Thymus (tissue), 11 donors: ENCODE measurements at regions not wholly inside any gene's neighbourhood (a gene's known extent, or its start where the extent isn't known, plus 50 kb on each side); places are given as distances from the start of the nearest gene placed in this dataset.
A peak's percentile ranks its signal among the peaks of the same experiment; 100 is the strongest.

Experiments
- DNase-seq, 9 donors: peaks; one replicate each; pipeline ENCODE4 v3.0.0-alpha.2; 2013; ENCODE audit warnings: low spot score in 9 of 9, low read depth in 6 of 9, missing footprints in 1 of 9
- H3K27ac ChIP-seq, 2 donors: one replicate each; pipeline ENCODE4 v1.5.1; 2013; ENCODE audit warnings: control low read depth in 1 of 2, low read depth in 1 of 2, low read length in 1 of 2, mild to moderate bottlenecking in 1 of 2, moderate library complexity in 1 of 2
- H3K27me3 ChIP-seq, 2 donors: one replicate each; pipeline ENCODE4 v1.5.1; 2013; ENCODE audit warnings: low read length in 1 of 2; ENCODE audit not compliant: control insufficient read depth in 2 of 2, insufficient read depth in 1 of 2
- H3K36me3 ChIP-seq, 2 donors: one replicate each; pipeline ENCODE4 v1.5.1; 2013; ENCODE audit warnings: low read length in 1 of 2, mild to moderate bottlenecking in 1 of 2, moderate library complexity in 1 of 2; ENCODE audit not compliant: control insufficient read depth in 2 of 2, insufficient read depth in 2 of 2
- H3K4me1 ChIP-seq, 2 donors: one replicate each; pipeline ENCODE4 v1.5.1; 2013; ENCODE audit warnings: low read length in 2 of 2; ENCODE audit not compliant: control insufficient read depth in 2 of 2, insufficient read depth in 2 of 2
- H3K4me3 ChIP-seq, 2 donors: one replicate each; pipeline ENCODE4 v1.5.1; 2013; ENCODE audit warnings: low read length in 2 of 2, control low read depth in 1 of 2, mild to moderate bottlenecking in 1 of 2
- H3K9me3 ChIP-seq, 2 donors: one replicate each; pipeline ENCODE4 v1.5.1; 2013; ENCODE audit warnings: low read length in 1 of 2, mild to moderate bottlenecking in 1 of 2; ENCODE audit not compliant: control insufficient read depth in 2 of 2, insufficient read depth in 1 of 2
- WGBS: extraction: QIAGEN DNeasy Blood & Tissue Kit; methylation state at CpG from one replicate; pipeline ENCODE4 v1.1.7; 2013; 5-methylcytosine and 5-hydroxymethylcytosine counted together
- donor health status: healthy.

DNA sequence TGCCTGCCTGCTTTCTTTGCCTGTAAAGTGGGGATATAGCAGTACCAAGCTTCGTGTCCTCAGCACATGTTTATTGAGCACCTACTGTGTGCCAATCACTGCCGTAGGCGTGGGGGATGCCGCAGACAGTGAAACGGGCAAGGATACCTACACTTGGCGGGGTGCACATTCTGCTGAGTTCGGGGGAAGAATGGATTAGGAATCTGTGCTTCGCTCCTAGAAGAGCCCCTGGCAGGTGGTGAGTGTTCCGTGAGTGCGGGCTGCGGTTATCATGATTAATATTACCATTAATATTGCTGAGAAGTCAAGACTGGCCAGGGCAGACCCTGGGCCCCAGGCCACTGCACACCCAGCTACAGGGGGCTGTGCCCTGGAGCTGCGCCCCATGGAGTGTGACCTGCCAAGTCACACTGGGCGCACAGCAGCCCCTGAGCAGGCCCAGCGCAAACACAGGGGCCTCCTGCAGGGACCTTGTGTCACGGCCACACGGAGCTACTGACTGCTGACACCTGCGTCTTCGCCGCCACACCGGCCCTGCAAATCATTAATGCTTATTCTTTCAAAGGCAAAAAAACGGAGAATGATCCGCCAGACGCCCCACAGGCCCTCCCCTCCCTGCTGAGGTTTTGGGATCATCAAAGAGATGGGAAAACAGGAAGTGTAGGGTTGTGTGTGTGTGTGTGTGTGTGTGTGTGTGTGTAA is 213.4 kb upstream of the GSE1 start:
- WGBS = 67% methylated on average over 23 of the region's 23 CpGs
- no peak for DNase-seq
- H3K27ac ChIP-seq = no peak overlapping the region

DNA sequence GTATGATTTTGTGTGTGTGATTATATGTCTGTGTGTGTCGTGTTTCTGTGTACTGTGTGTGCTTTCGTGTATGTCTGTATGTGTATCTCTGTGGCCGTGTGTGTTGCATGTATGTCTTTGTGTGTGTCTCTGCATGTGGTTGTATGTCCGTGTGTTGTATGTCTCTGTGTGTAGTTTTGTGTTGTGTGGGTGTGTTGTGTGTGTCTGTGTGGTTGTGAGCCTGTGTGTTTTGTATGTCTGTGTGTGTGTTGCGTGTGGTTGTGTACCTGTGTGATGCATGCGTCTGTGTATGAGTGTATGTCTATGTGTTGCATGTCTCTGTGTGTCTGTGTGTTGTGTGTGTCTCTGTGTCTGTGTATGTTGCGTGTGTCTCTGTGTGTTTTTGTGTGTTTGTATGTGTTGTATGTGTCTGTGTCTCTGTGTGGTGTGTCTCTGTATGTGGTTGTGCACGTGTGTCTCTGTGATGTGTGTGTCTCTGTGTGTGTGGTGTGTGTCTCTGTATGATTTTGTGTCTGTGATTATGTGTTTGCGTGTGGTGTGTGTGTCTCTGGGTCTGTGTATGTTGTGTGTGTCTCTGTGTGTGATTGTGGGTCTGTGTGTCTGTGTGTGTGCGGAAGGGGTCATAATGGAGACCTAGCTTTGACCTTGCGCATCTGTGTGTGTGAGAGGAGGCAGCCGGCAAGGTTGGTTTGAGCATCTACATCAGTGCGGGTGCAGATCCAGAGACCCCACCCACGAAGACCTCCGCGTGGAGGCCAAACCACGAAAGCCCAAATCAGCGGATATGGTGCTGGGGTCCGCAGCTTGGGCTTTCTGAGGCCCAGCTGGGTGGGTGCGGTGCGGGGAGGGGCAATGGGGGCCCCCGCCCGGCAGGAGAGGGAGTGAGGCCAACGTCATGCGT is 212.6 kb upstream of the GSE1 start:
- Histone ChIP-seq H3K9me3 (peaks cover 0 to 9% of the 10 kb centered on the region in 2 donors), H3K4me1 (peaks cover 6 to 63% of the 10 kb centered on the region in 2 donors), H3K27me3 (peaks cover 2% of the 10 kb centered on the region in 2 donors), H3K4me3 (no peak overlapping the region), H3K27ac (no peak overlapping the region), H3K36me3 (no peaks in the 10 kb centered on the region)
- 93% methylated on average over 25 of the region's 25 CpGs for WGBS
- DNase-seq = no peak

More for the DNA sequence above, 213.4 kb upstream of the GSE1 start:
- Histone ChIP-seq H3K9me3 (peaks cover 0 to 9% of the 10 kb centered on the region in 2 donors), H3K4me1 (peaks cover 6 to 71% of the 10 kb centered on the region in 2 donors), H3K27me3 (peaks cover 3 to 4% of the 10 kb centered on the region in 2 donors), H3K4me3 (no peak overlapping the region), H3K36me3 (no peaks in the 10 kb centered on the region)

DNA sequence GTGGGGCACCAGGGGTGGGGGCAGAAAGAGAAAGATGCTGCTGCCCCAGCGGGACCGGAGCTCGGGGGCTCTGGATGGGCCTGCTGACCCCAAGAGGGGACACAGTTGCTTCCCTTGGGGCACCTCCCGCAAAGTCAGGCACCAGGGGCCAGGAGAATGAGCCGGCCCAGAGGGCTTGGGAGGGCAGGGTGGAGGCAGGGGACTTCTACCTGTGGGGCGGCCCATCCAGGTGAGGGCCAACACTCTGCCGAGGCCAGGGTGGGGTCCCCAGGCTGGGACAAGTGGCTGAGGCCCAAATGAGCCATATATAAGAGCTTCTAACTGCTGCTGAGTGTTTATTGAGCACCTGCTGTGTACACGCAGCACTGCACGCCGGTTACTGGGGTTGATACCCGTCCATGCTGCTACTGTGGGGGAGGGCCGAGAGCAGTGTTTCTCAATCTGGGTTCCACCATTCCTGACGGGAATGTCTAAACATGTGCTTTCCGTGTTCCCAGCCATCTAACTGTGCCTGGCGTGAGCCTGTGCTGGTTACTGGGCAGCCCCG is 211.7 kb upstream of the GSE1 start:
- no peak for DNase-seq
- WGBS = 93% methylated on average over 16 of the region's 16 CpGs

DNA sequence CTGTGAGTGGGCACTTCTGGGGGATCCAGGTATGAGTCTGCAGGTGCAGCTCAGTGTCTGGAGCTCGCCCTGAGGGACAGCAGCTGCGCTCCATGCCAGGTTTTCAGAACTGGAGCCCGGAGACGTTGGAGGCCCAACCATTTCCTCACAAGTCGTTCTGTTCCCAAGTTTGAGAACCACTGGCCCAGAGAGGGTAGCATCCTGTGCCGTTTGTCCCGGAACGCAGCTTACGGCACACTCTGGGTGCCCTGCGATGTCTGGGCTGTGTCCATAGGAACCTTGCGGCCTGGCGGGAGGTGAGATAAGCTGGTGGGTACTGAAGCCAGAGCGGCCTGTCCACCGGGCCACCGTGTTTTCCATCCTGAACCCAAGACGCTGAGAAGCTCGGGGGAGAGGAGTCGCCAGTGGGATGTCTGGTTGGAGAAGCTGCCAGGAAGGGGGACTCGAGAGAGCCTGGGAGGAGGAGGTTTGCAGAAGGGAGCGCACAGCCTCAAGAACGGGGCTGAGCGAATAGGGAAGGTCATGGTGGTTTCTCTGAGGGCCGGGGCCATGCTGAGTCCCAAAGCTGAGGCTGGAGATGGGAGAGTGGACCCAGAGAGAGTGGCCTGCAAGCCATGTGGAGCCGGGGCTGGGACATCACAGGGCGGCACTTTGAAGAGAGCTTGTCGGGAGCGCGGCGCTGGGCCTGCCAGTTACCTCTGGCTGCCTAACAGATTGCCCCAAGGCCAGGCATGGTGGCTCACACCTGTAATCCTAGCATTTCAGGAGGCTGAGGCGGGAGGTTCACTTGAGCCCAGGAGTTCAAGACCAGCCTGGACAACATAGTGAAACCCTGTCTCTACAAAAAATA is 211.0 kb upstream of the GSE1 start:
- 97% methylated on average over 30 of the region's 30 CpGs for WGBS
- no peaks in the 10 kb centered on the region for H3K27me3 ChIP-seq
- H3K36me3 ChIP-seq = no peaks in the 10 kb centered on the region
- peaks cover 0 to 9% of the 10 kb centered on the region in 2 donors for H3K9me3 ChIP-seq
- no peak for DNase-seq
- no peak overlapping the region for H3K4me3 ChIP-seq
- H3K27ac ChIP-seq = no peak overlapping the region
- peaks cover 6 to 49% of the 10 kb centered on the region in 2 donors for H3K4me1 ChIP-seq

More for the DNA sequence above, 211.7 kb upstream of the GSE1 start:
- peaks cover 0 to 9% of the 10 kb centered on the region in 2 donors for H3K9me3 ChIP-seq
- no peak overlapping the region for H3K4me3 ChIP-seq
- no peaks in the 10 kb centered on the region for H3K27me3 ChIP-seq
- H3K27ac ChIP-seq = no peak overlapping the region
- peaks cover 6 to 56% of the 10 kb centered on the region in 2 donors for H3K4me1 ChIP-seq
- no peaks in the 10 kb centered on the region for H3K36me3 ChIP-seq

DNA sequence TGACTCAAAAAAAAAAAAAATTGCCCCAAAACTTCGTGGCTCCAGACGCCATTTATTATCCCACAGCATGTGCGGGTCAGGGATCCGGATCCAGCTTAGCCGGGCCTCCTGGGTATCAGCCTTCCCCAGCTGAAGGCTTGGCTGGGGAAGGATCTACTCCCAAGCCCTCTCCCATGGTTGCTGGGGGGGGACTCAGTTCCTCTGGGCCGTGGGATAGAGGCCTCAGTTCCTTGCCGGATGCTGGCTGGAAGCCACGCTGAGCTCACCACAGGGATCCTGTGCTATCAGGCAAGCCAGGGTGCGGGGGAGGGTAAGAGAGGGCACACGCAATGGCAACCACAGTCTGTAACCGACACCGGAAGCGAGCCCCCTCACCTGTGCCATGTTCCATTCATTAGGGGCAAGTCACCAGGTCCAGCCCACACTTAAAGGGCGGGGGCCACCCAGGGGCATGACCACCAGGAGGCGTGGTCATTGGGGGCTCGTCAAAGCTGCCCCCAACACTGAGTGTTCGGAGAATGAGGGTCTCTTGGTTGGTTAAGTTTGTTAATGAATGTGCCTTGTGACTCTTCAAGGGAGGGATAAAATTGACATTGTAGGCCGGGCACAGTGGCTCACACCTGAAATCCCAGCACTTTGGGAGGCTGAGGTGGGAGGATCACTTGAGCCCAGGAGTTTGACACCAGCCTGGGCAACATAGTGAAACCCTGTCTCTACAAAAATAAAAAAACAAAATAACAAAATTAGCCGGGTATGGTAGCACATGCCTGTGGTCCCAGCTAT is 210.0 kb upstream of the GSE1 start:
- H3K36me3 ChIP-seq = no peaks in the 10 kb centered on the region
- peak overlapping the region in 1 of 2 donors; percentile 17 for H3K27ac ChIP-seq
- H3K9me3 ChIP-seq = peaks cover 0 to 9% of the 10 kb centered on the region in 2 donors
- 52% methylated on average over 19 of the region's 19 CpGs for WGBS
- no peak overlapping the region for H3K4me3 ChIP-seq
- peaks cover 6 to 40% of the 10 kb centered on the region in 2 donors for H3K4me1 ChIP-seq
- no peaks in the 10 kb centered on the region for H3K27me3 ChIP-seq
- peak in 2 of 9 donors; percentile 44 to 58 for DNase-seq

DNA sequence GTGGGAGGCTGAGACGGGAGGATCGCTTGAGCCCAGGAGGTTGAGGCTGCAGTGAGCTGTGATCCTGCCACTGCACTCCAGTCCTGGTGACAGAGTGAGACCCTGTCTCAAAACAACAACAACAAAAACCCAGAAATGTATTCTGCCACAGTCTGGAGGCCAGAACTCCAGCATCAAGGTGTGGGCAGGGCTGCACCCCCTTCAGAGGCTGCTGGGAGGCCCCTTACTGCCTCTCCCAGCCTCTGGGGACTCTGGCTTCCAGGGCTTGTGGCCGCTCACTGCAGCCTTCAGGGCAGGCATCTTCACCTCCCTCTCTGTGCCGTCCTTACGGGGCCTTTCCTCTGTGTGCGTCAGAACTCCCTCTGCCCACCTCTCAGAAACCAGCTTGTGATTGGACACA is 209.4 kb upstream of the GSE1 start:
- no peak for DNase-seq
- H3K36me3 ChIP-seq = no peaks in the 10 kb centered on the region
- WGBS = 98% methylated on average over 6 of the region's 6 CpGs
- no peaks in the 10 kb centered on the region for H3K27me3 ChIP-seq
- no peak overlapping the region for H3K27ac ChIP-seq
- H3K9me3 ChIP-seq = peaks cover 0 to 9% of the 10 kb centered on the region in 2 donors
- H3K4me1 ChIP-seq = peaks cover 6 to 34% of the 10 kb centered on the region in 2 donors
- no peak overlapping the region for H3K4me3 ChIP-seq

DNA sequence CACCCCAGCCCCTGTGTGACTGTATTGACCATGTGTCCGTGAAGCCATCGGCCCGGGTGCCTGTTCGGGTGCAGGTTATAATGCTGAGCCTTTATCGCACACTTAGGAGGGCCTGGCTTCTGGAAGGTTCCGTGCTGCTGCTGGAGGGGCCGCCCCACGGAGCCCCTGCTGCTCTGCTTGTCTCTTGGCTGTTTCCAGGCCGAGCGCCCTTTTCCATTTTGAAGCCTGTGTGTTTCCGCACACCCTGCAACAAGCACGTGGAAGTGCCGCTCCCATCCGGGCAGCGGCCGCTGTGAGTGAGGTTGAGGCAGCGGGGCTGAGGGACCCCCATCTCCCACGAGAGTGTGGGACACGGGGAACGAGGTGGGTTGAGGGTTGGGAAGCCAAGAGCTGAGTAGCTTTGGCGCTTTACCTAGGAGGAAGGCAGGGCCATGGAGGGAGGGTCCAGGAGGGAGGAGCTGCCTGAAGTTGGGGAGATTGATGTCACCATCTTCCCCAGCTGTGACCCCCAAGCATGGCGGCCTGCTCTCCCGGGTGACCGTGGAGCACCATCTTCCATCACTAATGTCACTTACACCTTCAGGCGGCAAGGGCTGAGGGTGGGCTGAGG is 200.1 kb upstream of the GSE1 start:
- 92% methylated on average over 25 of the region's 25 CpGs for WGBS
- Histone ChIP-seq H3K9me3 (peaks cover 4 to 22% of the 10 kb centered on the region in 2 donors), H3K27me3 (no peaks in the 10 kb centered on the region), H3K27ac (no peak overlapping the region), H3K4me1 (peaks cover 11 to 21% of the 10 kb centered on the region in 2 donors), H3K4me3 (no peak overlapping the region), H3K36me3 (no peaks in the 10 kb centered on the region)
- DNase-seq = no peak
